ENCODE measurements at regions not wholly inside any gene's neighbourhood (a gene's known extent, or its start where the extent isn't known, plus 50 kb on each side); places are given as distances from the start of the nearest gene placed in this dataset.

DNA sequence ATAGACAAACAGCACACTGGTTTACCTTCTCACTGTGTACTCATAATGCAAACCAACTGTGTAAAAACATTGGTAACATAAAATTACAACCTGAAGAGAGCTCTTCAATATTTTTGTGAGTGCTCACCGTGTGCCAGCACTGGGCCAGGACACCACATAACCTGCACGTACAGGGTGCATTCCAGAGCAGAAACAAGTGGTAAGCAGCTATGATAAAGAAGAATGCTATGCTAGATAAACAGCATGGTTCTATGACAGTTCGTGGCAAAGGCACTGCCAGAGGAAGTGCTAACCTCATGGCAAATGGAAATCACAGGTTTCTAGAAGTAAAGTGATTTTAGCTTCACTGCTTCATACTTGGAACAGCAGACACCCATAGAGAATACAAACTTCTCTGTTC is 343.5 kb downstream of the MTX2 start:
- DNase-seq (ENCODE audit: low spot score) = no peak

DNA sequence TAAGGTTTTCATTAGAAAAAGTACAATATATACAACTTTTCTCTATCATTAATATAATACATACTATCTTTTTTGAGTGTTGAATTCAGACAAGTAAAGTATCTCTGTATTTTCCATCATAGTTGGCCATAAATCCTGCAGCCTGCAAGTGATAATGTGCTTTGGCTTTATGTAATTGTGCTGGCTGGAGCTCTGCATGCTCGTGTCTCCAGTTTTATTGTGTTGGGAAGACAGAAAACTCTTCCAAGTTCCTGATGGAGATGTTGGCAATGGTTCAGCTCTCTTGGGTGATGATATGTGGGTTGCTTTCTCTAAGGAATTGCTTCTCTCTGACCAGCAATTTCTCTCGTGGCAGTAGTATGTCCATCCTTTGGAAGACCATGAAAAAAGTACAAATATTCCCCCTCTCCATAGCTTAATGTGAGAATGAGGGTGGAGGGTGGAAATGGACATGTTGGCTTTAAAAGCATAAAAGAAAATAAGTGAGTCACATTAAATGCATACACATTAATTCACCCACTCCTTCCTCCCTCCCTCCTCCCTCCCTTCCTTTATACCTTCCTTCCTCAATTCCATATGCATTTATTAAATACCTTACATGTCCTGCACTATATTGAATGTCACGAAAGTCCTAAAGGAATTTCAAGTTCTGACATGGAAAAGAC is 344.2 kb downstream of the MTX2 start:
- DNase-seq (ENCODE audit: low spot score) = no peak

DNA sequence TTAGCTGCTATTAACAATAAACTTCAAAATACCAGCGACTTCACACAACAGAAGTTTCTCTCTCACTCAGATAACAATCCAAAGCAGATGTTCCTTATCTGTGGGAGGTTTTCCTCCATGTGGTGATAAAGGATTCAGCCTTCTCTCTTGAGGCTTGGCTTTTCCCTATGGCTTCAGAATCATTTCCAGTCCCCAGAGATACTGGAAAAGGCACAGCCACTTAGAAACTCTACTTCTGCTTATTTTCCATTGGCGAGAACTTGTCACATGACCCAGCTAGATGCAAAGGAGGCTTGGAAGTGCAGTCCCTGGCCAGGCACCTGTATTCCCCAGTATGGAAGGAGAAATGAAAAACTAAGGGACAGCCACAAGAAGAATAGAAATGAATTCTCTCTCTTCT is 344.8 kb downstream of the MTX2 start:
- DNase-seq (ENCODE audit: low spot score) = no peak

DNA sequence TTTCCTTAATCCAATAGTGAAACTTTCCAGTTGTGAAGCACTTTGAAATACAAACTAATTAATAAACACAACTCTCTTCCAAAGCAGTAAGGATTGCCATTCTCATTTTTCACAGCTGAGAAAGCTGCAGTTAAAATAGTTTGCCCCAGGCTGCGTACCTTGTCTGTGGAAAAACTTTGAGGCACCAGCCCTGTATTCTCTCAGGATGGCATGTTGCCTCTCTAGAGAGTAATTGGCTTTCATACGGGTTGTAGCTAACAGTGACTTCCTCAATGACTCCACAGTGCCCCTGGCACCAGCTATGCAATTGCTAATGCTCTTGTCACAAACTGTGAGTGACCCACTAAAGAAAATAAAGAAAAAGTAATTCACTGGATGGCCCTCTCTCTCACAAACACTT is 345.7 kb downstream of the MTX2 start:
- DNase-seq (ENCODE audit: low spot score) = no peak

DNA sequence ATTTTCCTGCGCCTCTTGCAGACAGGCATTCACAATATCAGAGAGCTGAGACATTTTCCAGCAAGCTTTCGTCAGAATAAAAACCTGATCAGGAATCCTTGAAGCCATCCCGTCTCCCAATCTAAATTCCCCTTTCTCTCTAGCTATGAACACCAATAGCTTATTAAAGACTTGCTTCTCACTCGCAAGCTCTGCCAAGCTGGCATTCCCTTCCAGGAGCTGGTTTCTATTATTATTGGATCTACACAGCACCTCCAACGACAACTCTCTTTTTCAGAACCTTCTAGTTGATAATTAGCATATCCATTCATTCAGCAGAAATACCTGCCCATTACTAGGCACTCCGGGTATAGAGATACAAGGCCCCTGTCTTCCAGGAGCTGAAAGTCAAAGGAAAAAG is 350.3 kb downstream of the MTX2 start:
- no peak for DNase-seq (ENCODE audit: low spot score)

DNA sequence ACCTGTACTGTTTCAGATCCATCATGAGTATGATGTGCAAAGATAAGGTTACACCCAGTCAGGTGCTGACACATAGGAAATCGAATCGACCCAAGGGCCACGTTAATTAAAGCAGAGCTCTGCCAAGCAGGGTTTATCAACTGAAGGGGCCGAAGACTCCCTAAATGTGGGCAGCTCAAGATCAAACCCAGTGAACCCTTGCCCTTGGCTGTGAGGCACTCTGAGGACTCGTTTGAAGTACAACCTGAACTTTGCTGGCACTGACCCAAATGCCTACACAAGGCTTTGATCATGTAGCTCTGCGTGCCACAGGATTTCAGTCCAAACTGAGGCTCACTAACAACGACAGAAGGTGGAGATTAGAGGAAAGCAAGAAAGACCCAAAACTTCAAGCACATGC is 352.1 kb downstream of the MTX2 start:
- no peak for DNase-seq (ENCODE audit: low spot score)

DNA sequence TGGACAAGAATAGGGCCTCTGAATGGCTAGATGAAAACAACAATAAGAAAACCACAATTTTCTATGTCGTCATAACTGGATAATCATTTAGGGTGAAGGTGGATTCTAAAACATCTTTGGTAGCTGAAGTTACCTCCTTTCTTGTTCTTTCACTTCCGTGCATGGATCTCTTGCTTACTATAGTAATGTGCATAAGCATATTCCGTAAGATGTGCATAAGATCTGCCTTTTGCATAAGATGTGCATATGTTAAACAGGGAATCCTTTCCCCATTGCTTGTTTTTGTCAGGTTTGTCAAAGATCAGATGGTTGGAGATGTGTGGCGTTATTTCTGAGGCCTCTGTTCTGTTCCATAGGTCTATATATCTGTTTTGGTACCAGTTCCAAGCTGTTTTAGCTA is 353.6 kb downstream of the MTX2 start:
- DNase-seq (ENCODE audit: low spot score) = no peak

DNA sequence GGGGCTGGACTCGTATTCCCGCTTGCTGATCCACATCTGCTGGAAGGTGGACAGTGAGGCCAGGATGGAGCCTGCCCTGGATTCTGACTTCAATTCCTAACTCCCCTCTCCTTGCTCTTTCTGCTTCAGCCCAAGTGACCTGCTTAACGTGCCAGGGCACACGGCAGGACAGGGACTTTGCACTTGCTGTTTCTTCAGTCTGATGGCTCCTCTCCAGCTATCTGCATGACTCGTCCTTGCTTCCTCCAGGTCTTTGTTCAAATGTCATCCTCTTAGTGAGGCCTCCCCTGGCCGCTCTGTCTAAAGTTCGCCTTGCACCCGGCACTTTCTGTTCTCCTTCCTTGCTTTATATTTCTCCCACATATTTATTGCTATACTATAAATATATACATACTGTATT is 357.6 kb downstream of the MTX2 start:
- no peak for DNase-seq (ENCODE audit: low spot score)

DNA sequence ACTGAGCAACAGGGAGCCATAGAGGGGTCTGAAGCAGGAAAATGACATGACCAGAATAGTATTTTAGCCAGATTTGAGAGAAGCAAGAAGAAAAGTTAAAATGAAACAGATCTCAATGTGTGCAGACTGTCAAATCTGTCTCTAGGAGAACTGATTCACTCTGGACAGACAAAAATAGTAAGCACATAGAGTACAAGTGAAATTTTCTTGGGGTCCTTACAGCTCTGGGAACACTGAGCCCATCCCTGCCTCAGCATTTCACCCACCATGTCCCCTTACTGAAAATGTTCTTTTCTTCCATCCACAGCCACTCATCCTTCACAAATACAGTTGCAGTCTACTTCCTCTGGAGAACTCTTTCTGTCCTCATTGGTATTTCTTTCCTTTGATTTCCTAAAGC is 359.2 kb downstream of the MTX2 start:
- DNase-seq (ENCODE audit: low spot score) = no peak

DNA sequence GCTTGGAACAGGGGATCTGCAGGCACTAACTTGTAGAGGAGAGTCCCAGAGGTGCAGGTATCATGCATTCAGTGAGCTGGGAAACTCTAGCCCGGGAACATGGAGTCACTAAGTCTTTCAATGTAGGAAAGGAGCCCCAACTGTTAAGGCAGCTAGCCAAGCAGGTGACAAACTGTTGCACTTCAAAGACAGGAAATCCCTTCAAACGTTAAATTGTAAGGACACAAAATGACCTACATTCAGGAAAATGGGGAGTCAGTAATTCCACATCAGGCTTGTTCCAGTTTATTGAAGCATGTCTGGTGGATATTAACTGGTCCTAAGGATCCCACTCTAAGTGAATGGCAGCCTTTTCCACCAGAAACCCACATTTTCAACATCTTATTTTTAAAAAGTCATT is 364.5 kb downstream of the MTX2 start:
- DNase-seq (ENCODE audit: low spot score) = no peak

DNA sequence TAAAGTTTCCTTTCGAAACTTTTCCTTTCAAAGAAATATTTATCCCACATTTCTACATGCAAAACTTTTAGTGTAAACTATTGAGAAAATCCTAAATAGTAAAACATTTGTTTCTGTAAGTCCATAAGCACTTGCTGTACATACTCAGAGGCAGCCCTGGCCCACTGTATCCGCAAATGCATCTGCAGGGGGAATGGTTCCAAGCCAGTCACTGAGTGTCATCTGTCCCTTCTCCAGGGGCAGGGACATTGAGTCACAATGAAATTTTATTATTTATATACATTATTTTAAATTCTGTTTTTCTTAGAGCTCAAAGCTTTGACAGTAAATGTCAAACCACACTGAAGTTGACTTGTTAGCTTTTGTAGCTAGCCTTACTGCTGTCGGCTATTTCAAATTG is 367.2 kb downstream of the MTX2 start:
- DNase-seq (ENCODE audit: low spot score) = no peak

DNA sequence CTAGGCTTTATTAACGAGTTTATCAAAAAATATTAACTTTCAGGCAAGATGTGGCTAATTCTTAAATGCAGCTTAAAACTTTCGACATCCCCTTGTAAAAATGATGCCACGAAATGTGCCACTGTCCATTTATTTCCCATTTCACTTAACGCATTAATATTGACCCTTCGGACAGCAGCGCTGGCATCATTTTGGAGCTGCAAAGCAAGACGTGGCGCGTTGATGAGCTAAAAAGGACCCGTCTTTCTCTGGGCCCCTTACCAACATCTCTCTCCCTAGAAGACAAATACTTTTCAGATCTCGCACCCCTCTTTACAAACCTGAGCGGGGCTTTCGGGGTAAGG is 367.9 kb downstream of the MTX2 start:
- no peak for DNase-seq (ENCODE audit: low spot score)

DNA sequence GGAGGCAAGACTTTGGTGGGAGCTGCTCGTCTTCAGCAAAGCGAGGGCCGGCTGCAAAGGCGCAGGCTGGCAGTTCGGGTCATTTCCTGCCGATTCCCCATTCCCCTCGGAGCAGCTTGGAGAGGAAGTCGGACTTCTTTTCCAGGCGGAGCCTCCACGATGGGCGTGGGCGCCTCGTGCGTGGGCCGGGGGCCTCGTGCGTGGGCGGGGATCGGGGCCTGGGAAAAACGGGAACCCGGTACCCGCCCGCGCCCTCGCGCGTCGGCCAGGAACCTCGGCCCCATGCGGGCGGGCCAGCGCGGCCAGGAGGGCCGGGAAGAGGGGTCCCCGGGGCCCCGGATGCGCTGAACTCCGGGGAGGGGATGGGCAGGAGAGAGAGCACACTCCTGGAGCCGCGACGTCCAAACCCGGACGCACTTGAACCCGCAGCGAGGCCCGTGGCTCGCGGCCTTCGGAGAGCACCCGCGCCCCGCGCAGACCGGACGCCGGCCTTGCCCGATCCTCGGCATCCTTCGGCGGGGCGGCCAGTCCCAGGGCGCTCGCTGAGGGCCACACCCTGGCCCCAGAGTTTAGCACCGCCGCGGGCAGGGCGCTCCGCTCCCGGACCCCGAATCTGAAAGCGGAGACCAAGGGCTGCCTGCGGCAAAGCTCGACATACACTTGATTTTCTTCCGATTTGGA is 368.4 kb downstream of the MTX2 start:
- DNase-seq (ENCODE audit: low spot score) = no peak

DNA sequence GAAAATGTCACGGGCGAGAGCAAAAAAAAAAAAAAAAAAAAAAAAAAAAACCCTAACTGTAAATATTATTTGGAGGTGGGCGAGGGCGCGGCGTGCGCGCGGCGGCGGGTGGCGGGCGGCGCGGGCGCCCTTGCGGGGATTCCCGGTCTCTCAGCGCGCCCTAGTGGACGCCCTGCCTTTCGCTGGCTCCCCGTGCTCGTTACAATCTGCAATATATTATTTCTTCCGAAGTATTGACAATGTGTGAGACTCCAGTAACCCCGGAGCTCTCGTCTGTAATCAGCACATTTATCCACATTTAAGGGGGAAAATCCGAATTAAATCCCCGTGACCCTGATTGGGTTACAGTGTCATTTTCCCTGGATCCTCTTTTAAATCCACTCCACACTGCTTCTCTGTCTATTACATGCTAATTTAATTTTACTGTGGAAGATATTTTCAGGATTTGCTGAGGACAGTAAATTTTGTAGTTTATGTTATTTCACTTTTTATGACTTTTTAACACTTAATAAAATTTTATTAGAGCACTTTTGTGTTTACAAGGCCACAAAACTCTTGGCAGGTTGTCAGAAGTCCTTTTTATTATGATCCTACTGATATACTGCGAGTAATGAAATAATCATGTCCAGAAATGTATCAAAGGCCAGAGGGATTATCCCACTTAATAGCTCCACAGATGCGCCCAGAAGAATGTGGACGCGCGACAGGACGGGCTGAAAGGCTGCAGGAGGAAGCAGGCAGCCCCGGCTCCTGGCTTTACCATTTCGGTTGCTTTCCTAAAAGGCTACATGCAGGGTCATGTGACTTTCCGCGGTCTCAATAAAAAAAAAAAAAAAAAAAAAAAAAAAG is 369.1 kb downstream of the MTX2 start:
- DNase-seq (ENCODE audit: low spot score) = peak; percentile 72

DNA sequence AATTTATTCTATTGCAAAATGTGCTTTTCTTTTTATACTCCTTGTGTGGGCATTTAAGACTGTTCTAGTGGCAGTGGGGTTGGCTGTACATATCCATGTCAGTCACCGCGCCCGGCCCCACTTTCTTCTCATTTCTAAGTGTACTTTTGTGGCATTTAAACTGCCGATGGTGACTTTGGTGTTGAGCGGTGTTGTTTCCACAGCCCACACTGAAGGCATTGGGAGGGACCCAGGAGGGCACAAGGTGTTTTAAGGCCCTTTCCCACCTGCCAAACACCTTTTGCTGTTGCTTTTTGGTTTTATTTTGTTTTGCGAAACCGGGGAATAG is 369.7 kb downstream of the MTX2 start:
- no peak for DNase-seq (ENCODE audit: low spot score)

DNA sequence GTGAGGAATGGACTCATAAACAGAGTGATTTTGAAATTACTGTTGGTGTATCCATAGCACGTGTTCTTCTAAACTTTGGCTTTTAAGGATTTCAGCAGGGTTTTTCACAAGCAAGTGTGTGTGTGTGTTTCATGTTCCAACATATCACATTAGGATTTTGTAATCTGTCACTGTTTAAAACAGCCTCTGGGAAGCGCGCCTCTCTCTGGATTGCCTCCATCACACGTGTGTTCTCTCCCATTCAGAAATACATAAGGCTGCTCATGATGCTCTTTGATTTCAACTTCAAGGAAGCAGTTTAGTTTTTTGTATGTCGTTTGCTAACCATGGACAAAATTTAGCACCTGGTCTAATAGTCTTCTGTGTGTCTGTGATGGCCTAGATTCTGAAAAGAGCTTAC is 370.4 kb downstream of the MTX2 start:
- no peak for DNase-seq (ENCODE audit: low spot score)

DNA sequence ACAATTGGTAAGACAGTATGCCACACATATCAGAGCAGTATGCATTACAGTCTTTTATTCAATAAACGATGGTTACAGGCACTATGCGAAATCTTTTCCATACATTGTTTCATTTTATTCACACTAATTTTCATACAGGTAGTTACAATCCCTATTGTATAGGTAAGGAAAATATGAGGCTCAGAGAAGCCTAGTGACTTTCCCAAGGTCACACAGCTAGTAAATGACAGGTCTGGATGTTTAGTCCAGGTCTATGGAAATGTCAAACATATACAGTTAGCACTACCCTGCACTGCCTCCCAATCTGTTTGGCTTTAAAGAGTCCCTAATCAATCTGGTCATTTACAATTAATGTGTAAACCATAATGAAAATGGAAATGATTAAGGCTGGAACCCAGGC is 372.2 kb downstream of the MTX2 start:
- DNase-seq (ENCODE audit: low spot score) = no peak

DNA sequence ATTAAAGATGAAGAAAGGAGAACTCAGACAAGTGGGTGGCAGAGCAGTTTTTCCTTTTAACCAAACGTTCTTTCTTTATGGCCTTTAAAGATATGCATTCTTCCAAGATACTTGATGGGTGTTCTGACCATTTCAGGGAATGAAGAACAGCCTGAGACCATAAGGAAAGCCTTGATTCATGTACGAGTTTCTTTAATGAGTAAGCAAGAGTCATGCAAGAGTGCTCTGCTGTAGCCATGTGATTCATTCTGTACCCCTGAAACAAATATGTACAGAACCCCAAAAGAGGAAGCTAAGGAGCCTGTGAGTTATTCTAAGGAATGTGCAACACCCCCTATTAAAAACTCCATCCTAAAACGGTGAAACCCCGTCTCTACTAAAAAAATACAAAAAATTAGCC is 372.8 kb downstream of the MTX2 start:
- no peak for DNase-seq (ENCODE audit: low spot score)

DNA sequence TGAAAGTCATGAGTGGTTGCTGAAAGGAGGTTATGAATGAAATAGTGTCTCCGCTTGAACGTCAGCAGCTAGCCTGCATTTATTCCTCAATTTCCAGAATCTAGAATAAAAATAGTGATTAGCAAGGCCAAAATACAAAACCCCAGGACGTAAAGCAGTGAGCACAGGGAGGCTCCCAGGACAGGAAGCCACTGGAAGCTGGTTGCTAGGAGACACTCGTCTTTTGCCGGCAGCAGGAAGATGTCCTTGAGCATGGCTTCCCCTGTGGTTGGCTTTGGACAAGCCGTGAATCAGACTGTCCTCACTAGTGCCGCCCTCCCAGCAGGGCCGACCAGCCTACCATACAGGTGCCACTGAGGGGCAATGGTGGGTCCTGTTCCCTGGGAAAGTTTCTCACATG is 374.4 kb downstream of the MTX2 start:
- DNase-seq (ENCODE audit: low spot score) = no peak

DNA sequence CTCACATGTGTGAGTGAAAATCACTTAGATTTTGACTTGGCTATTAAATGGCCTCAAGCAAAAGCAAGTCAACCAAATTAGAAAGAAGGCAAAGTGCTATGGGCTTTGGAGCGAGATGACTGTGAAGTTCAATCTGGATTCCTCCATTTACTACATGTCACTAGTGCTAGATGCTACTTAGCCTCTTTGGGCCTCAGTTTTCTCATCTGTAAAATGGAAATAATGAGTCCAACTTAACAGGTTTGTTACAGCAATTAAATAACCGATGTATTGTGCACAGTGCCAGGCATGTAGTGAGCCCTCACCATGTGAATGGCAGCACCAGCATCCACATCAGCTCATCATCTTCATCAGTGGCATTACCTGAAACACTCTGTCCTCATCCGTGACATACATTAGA is 376.3 kb downstream of the MTX2 start:
- DNase-seq (ENCODE audit: low spot score) = no peak

DNA sequence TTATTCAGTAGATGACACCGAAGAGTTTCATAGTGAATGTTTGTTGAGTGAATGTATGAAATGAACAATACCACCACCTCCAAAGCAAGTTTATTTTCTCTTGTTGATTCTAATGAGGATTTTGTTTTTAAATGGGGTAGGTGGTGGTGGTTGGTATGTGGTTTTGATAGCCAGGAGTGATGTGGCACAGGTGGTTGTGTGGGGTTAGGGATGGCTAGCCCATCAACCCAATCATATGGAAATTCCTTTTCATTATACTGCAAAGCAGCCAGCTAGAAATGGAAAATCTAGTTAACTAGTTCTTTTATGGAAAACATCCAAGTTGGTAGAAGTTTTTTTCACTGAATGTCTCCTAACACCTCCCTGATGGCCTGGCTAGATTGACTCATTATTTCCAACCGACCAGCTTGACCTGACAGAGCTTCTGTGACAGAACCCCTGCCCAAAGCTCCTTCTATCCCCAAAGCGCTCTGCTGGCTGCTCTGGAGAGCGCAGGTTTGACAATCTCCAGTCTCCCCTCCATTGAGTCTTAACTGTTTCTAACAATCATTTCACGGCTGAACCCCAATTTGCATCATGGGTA is 376.9 kb downstream of the MTX2 start:
- DNase-seq (ENCODE audit: low spot score) = no peak

DNA sequence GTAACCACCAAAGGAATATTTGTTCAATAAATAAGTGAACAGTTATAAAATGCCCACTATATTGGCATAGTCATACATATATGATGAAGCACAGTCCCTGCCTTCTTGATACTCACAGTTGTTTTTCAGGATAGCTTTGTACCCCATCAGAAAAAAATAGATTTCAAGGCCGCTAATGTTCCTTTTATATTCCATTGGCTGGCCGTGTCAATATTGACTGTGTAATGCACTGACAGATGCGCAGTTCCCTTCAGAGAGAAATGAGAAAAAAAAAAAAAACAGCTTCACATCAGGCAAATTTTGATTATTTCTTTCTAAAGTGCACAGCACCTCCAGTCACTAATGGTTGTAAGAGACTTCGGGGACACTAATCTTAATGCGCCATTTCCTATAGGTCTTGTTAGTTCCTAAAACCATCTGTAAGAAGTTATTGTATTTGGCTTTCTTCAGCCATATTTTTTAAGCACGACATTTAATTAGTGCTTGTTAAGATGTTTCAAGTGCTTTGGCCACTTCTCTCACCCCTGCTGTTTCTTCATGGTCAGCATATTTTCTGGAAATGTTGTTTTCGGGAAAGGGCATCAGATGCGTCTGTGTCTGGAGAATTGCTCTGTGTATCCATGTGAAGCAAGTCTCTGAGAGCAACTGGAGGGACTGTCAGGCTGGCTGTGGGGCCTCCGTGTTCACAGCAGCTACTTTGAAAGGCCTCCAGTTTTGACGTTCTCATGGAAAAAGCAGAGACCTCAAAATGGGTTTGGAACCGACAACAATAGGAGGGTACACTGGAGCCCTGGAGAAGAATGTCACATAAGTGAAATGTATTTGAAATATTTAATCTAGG is 378.3 kb downstream of the MTX2 start:
- DNase-seq (ENCODE audit: low spot score) = no peak
